ENCODE measurements at regions not wholly inside any gene's neighbourhood (a gene's known extent, or its start where the extent isn't known, plus 50 kb on each side); places are given as distances from the start of the nearest gene placed in this dataset.

DNA sequence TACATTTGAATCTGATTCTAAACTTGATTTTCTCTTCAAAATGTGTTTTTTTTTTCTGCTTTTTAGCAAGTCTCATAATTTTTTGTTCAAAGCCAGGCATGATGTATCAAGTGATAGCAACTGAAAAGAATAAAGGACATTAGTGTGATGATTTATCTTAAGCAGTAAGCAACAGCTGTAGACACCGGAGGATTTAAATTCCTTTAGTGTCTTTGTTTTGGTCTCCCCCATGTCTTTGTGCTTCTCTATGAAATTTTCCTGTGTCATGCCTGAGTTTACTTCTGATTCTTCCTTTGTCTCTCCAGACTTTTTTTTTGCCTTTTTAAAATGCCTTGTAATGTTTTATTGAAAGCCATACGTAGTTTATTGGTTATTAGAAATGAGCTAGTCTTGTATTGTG is 934.2 kb upstream of the RAG2 start:
- TF ChIP-seq, protein P1, sequence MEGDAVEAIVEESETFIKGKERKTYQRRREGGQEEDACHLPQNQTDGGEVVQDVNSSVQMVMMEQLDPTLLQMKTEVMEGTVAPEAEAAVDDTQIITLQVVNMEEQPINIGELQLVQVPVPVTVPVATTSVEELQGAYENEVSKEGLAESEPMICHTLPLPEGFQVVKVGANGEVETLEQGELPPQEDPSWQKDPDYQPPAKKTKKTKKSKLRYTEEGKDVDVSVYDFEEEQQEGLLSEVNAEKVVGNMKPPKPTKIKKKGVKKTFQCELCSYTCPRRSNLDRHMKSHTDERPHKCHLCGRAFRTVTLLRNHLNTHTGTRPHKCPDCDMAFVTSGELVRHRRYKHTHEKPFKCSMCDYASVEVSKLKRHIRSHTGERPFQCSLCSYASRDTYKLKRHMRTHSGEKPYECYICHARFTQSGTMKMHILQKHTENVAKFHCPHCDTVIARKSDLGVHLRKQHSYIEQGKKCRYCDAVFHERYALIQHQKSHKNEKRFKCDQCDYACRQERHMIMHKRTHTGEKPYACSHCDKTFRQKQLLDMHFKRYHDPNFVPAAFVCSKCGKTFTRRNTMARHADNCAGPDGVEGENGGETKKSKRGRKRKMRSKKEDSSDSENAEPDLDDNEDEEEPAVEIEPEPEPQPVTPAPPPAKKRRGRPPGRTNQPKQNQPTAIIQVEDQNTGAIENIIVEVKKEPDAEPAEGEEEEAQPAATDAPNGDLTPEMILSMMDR (IDR thresholded peaks at IDR 0.05; ENCODE audit: insufficient read depth, low read length), result no peak
- TF ChIP-seq POLR2AphosphoS5 (IDR thresholded peaks at IDR 0.05; ENCODE audit: low read depth), result no peak
- TF ChIP-seq, protein P2, sequence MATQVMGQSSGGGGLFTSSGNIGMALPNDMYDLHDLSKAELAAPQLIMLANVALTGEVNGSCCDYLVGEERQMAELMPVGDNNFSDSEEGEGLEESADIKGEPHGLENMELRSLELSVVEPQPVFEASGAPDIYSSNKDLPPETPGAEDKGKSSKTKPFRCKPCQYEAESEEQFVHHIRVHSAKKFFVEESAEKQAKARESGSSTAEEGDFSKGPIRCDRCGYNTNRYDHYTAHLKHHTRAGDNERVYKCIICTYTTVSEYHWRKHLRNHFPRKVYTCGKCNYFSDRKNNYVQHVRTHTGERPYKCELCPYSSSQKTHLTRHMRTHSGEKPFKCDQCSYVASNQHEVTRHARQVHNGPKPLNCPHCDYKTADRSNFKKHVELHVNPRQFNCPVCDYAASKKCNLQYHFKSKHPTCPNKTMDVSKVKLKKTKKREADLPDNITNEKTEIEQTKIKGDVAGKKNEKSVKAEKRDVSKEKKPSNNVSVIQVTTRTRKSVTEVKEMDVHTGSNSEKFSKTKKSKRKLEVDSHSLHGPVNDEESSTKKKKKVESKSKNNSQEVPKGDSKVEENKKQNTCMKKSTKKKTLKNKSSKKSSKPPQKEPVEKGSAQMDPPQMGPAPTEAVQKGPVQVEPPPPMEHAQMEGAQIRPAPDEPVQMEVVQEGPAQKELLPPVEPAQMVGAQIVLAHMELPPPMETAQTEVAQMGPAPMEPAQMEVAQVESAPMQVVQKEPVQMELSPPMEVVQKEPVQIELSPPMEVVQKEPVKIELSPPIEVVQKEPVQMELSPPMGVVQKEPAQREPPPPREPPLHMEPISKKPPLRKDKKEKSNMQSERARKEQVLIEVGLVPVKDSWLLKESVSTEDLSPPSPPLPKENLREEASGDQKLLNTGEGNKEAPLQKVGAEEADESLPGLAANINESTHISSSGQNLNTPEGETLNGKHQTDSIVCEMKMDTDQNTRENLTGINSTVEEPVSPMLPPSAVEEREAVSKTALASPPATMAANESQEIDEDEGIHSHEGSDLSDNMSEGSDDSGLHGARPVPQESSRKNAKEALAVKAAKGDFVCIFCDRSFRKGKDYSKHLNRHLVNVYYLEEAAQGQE (IDR thresholded peaks at IDR 0.05; ENCODE audit: insufficient replicate concordance, low read depth), result no peak
- no peak for TF ChIP-seq SPI1 (IDR thresholded peaks at IDR 0.05; ENCODE audit: borderline replicate concordance, low read depth)

All from HL-60 (cell line).